Panc1 (cell line): ENCODE measurements at regions not wholly inside any gene's neighbourhood (a gene's known extent, or its start where the extent isn't known, plus 50 kb on each side); places are given as distances from the start of the nearest gene placed in this dataset.

Experiments used
- ATAC-seq: fragments of 200-7000 bp; cut with Tn5 transposase; 2 replicates; pipeline ENCODE4 v1.9.1; 2020; ENCODE audit warnings: mild to moderate bottlenecking, moderate library complexity
- BruUV-seq: library from RNA; stranded (reverse); fragments of 400-500 nt; replicated peaks from 2 replicates; lab custom pipeline; 2021; lab: Mats Ljungman, UMichigan
- CTCF ChIA-PET: fragments of 300-600 bp; sonication (Branson Sonifier 250); formaldehyde crosslinking; loops from one replicate; lab custom pipeline; 2022; ENCODE audit warnings: antibody characterized with exemption; lab: Charles Lee
- POLR2A ChIA-PET: fragments of 300-600 bp; sonication (Branson Sonifier 250); formaldehyde crosslinking; loops from one replicate; lab custom pipeline; 2022; ENCODE audit warnings: antibody characterized with exemption; lab: Charles Lee
- DNase-seq: peaks from one replicate; pipeline ENCODE4 v3.0.0-alpha.2; 2010; ENCODE audit warnings: low read depth, low spot score
- H3K27ac ChIP-seq: 2 replicates; pipeline ENCODE4 v1.5.1; 2011; ENCODE audit warnings: mild to moderate bottlenecking, low read length, inconsistent platforms
- H3K27me3 ChIP-seq: fragments of 200-500 bp; sonication (Bioruptor generic); 2 replicates; pipeline ENCODE4 v1.6.0; 2014; ENCODE audit warnings: low read length, inconsistent platforms; ENCODE audit not compliant: control insufficient read depth, insufficient read depth
- H3K36me3 ChIP-seq: fragments of 200-500 bp; sonication (Bioruptor generic); 2 replicates; pipeline ENCODE4 v1.5.1; 2014; ENCODE audit warnings: inconsistent platforms, mild to moderate bottlenecking, low read length, moderate library complexity; ENCODE audit not compliant: control insufficient read depth, insufficient read depth
- H3K4me1 ChIP-seq: 2 replicates; pipeline ENCODE4 v1.5.1; 2011; ENCODE audit warnings: inconsistent platforms, mild to moderate bottlenecking, low read length, moderate library complexity; ENCODE audit not compliant: control insufficient read depth, insufficient read depth
- H3K4me3 ChIP-seq, 2 experiments: 2 replicates each; pipeline ENCODE4 v1.5.1; 2011 to 2012; ENCODE audit warnings: low read depth in 2 of 2, low read length in 2 of 2, mild to moderate bottlenecking in 2 of 2, inconsistent platforms in 1 of 2, moderate library complexity in 1 of 2
- H3K9me3 ChIP-seq: fragments of 200-500 bp; sonication (Bioruptor generic); 2 replicates; pipeline ENCODE4 v1.5.1; 2014; ENCODE audit warnings: low read depth, mild to moderate bottlenecking, inconsistent platforms, low read length, moderate library complexity; ENCODE audit not compliant: control insufficient read depth, insufficient read depth
- CTCF ChIP-seq: fragments of 450-650 bp; IDR thresholded peaks from 2 replicates; pipeline ENCODE4 v1.5.1; 2017; ENCODE audit warnings: mild to moderate bottlenecking
- POLR2AphosphoS5 ChIP-seq: IDR thresholded peaks from 2 replicates; pipeline ENCODE4 v1.6.1; 2012; ENCODE audit warnings: mild to moderate bottlenecking, low read depth, low read length, moderate library complexity
- REST ChIP-seq, 2 experiments: IDR thresholded peaks; 2 replicates each; pipeline ENCODE4 v1.6.1; 2011 to 2012; ENCODE audit warnings: low read depth in 2 of 2, control low read depth in 1 of 2, low read length in 1 of 2, mild to moderate bottlenecking in 1 of 2, moderate library complexity in 1 of 2; ENCODE audit not compliant: insufficient read depth in 1 of 2
- SIN3A ChIP-seq: IDR thresholded peaks from 2 replicates; pipeline ENCODE4 v1.6.1; 2012; ENCODE audit warnings: low read depth, mild to moderate bottlenecking, low read length, moderate library complexity, borderline replicate concordance; ENCODE audit not compliant: insufficient read depth
- TCF7L2 ChIP-seq: IDR thresholded peaks from 2 replicates; pipeline ENCODE4 v1.6.1; 2011; ENCODE audit warnings: mild to moderate bottlenecking, low read depth, low read length, inconsistent platforms
- in situ Hi-C: cut with HindIII; loops from 2 replicates; pipeline ENCODE4 v1.10.0; 2016; ENCODE audit warnings: low sequenced_read_pairs, low pct_unique_long_range_greater_than_20kb
- intact Hi-C: fragments of 100-400 bp; cut with micrococcal nuclease; formaldehyde crosslinking; loops from one replicate; pipeline ENCODE4 v1.10.0; 2022; ENCODE audit not compliant: unreplicated experiment

GRCh38 chr2:224183086-224183485, 144.0 kb upstream of the SERPINE2 start:
- ChIA-PET CTCF (no interaction called here), POLR2A (no interaction called here)
- ATAC-seq (no peak), DNase-seq (no peak)
- no peaks in the 10 kb centered on the region for H3K27me3 ChIP-seq
- no peak for TF ChIP-seq REST (IDR thresholded peaks at IDR 0.05; ENCODE audit: insufficient read depth in 1 of 2, low read depth in 2 of 2, low read length in 1 of 2)
- TF ChIP-seq POLR2AphosphoS5 = no peak
- TF ChIP-seq CTCF = no peak
- no peak for TF ChIP-seq TCF7L2
- TF ChIP-seq SIN3A = no peak
- no peaks in the 10 kb centered on the region for H3K36me3 ChIP-seq
- in situ Hi-C loops (no loop called here), intact Hi-C loops (no loop called here)
- no peak overlapping the region for H3K4me3 ChIP-seq
- no TSS peak for BruUV-seq
- H3K9me3 ChIP-seq = no peaks in the 10 kb centered on the region
- H3K4me1 ChIP-seq = no peaks in the 10 kb centered on the region
- no peak overlapping the region for H3K27ac ChIP-seq

GRCh38 chr2:224182498-224182897, 143.4 kb upstream of the SERPINE2 start:
- H3K9me3 ChIP-seq = no peaks in the 10 kb centered on the region
- no peaks in the 10 kb centered on the region for H3K4me1 ChIP-seq
- intact Hi-C loops (no loop called here), in situ Hi-C loops (no loop called here)
- ChIA-PET CTCF (no interaction called here), POLR2A (no interaction called here)
- H3K27me3 ChIP-seq = no peaks in the 10 kb centered on the region
- no peak for ATAC-seq
- H3K36me3 ChIP-seq = no peaks in the 10 kb centered on the region
- no TSS peak for BruUV-seq
- no peak for DNase-seq
- H3K4me3 ChIP-seq = no peak overlapping the region
- no peak overlapping the region for H3K27ac ChIP-seq
- TF ChIP-seq SIN3A (no peak), POLR2AphosphoS5 (no peak), REST (IDR thresholded peaks at IDR 0.05; ENCODE audit: insufficient read depth in 1 of 2, low read depth in 2 of 2, low read length in 1 of 2) (no peak), CTCF (no peak), TCF7L2 (no peak)
